HepG2 (cell line): ENCODE measurements at regions not wholly inside any gene's neighbourhood (a gene's known extent, or its start where the extent isn't known, plus 50 kb on each side); places are given as distances from the start of the nearest gene placed in this dataset.

Experiments
- CEBPB ChIP-seq: IDR thresholded peaks from 2 replicates; pipeline ENCODE4 v1.6.1; 2011; ENCODE audit warnings: low read depth, low read length, improper control_type of control experiment, borderline replicate concordance
- CTCF ChIP-seq: sonication (generic); formaldehyde crosslinking; IDR thresholded peaks from 2 replicates; pipeline ENCODE4 v1.5.0; 2020; ENCODE audit warnings: mild to moderate bottlenecking, missing genetic modification reagents, moderate library complexity
- FOXJ3 ChIP-seq: sonication (generic); formaldehyde crosslinking; IDR thresholded peaks from 2 replicates; pipeline ENCODE4 v1.4.0; 2020; ENCODE audit warnings: missing genetic modification reagents, mild to moderate bottlenecking, borderline replicate concordance
- FOXO1 ChIP-seq: sonication (generic); formaldehyde crosslinking; IDR thresholded peaks from 2 replicates; pipeline ENCODE4 v1.4.0; 2020; ENCODE audit warnings: missing genetic modification reagents
- HCFC1 ChIP-seq: fragments of 150-350 bp; IDR thresholded peaks from 2 replicates; pipeline ENCODE4 v1.6.1; 2014; ENCODE audit warnings: low read depth, low read length
- HDAC1 ChIP-seq: sonication (generic); formaldehyde crosslinking; IDR thresholded peaks from 2 replicates; pipeline ENCODE4 v1.5.1; 2020; ENCODE audit warnings: mild to moderate bottlenecking, missing genetic modification reagents
- HOMEZ ChIP-seq: IDR thresholded peaks from 2 replicates; pipeline ENCODE4 v1.6.1; 2016; ENCODE audit warnings: low read depth
- JUNB ChIP-seq: sonication (generic); formaldehyde crosslinking; IDR thresholded peaks from 2 replicates; pipeline ENCODE4 v1.8.0; 2022; ENCODE audit warnings: missing genetic modification reagents, mild to moderate bottlenecking, borderline replicate concordance
- RELA ChIP-seq: sonication (generic); formaldehyde crosslinking; IDR thresholded peaks from 2 replicates; pipeline ENCODE4 v1.4.0; 2020; ENCODE audit warnings: missing genetic modification reagents
- RFX1 ChIP-seq: fragments of 450-650 bp; IDR thresholded peaks from 2 replicates; pipeline ENCODE4 v1.6.1; 2017
- SIN3A ChIP-seq: IDR thresholded peaks from 2 replicates; pipeline ENCODE4 v1.6.1; 2011; ENCODE audit warnings: low read depth, mild to moderate bottlenecking, control low read depth, low read length, borderline replicate concordance
- TBP ChIP-seq: sonication (generic); formaldehyde crosslinking; IDR thresholded peaks from 2 replicates; pipeline ENCODE4 v1.5.0; 2020; ENCODE audit warnings: missing genetic modification reagents
- ZMAT3 ChIP-seq: sonication (generic); formaldehyde crosslinking; conservative IDR thresholded peaks from 2 replicates; pipeline ENCODE4 v1.7.0; 2021; ENCODE audit warnings: missing genetic modification reagents
- ZNF274 ChIP-seq: sonication (generic); formaldehyde crosslinking; IDR thresholded peaks from 2 replicates; pipeline ENCODE4 v1.5.1; 2020; ENCODE audit warnings: mild to moderate bottlenecking, missing genetic modification reagents

GRCh38 chr2:186380805-186381204, 105.3 kb upstream of the ZC3H15 start:
- TF ChIP-seq CTCF (CRISPR knock-in tag), result no peak
- TF ChIP-seq FOXO1, result no peak
- TF ChIP-seq HCFC1, result no peak
- no peak for TF ChIP-seq FOXJ3 (CRISPR knock-in tag)
- no peak for TF ChIP-seq HDAC1 (CRISPR knock-in tag)
- TF ChIP-seq SIN3A, result no peak
- no peak for TF ChIP-seq JUNB (CRISPR knock-in tag)
- TF ChIP-seq ZNF274, result no peak
- TF ChIP-seq RELA (CRISPR knock-in tag), result no peak
- TF ChIP-seq HOMEZ, result no peak
- no peak for TF ChIP-seq ZMAT3 (CRISPR knock-in tag)
- TF ChIP-seq TBP (CRISPR knock-in tag), result no peak
- TF ChIP-seq CEBPB, result no peak
- no peak for TF ChIP-seq RFX1
